Right ventricle myocardium superior (tissue), 1 donor: ENCODE measurements at regions not wholly inside any gene's neighbourhood (a gene's known extent, or its start where the extent isn't known, plus 50 kb on each side); places are given as distances from the start of the nearest gene placed in this dataset.
"Not testable (repeated sequence)": the region's sequence is repeated elsewhere in the genome, so short reads cannot be mapped to it uniquely, and the experiment has no call there.

Experiments used
- ATAC-seq: fragments of 200-7000 bp; cut with Tn5 transposase; one replicate; pipeline ENCODE4 v1.9.1; 2020; ENCODE audit warnings: mild to moderate bottlenecking; ENCODE audit not compliant: poor library complexity
- DNase-seq: peaks from one replicate; pipeline ENCODE4 v3.0.0-alpha.2; 2020
- intact Hi-C: fragments of 100-400 bp; cut with DNase I; formaldehyde crosslinking; loops from one replicate; pipeline ENCODE4 v1.11.2; 2022
- donor health status: DM: no; HTN: yes; CAD: no; lungs with severe emphysema.

- ATAC-seq (no peak), DNase-seq (no peak)
- intact Hi-C loops = no loop called here
These were observed 128.9 kb upstream of the SATB2 start for GRCh38 chr2:199586646-199587045.

GRCh38 chr2:199583676-199584075, 125.9 kb upstream of the SATB2 start:
- intact Hi-C loops = no loop called here
- ATAC-seq (no peak), DNase-seq (no peak)

- DNase-seq (no peak), ATAC-seq (peak; percentile 55)
- intact Hi-C loops = no loop called here
These were observed 124.2 kb upstream of the SATB2 start for GRCh38 chr2:199581935-199582360.

- intact Hi-C loops = no loop called here
These were observed 123.7 kb upstream of the SATB2 start for GRCh38 chr2:199581408-199581807.

GRCh38 chr2:199575416-199575815, 117.7 kb upstream of the SATB2 start:
- intact Hi-C loops = no loop called here
- ATAC-seq (no peak), DNase-seq (no peak)

More at GRCh38 chr2:199581408-199581807, 123.7 kb upstream of the SATB2 start:
- ATAC-seq = no peak
- no peak for DNase-seq

GRCh38 chr2:199572571-199572970, 114.8 kb upstream of the SATB2 start:
- no peak for DNase-seq
- intact Hi-C loops = no loop called here
- no peak for ATAC-seq

GRCh38 chr2:199570934-199571333, 113.2 kb upstream of the SATB2 start:
- DNase-seq = no peak
- ATAC-seq = no peak
- intact Hi-C loops = no loop called here

- intact Hi-C loops = no loop called here
- ATAC-seq (no peak), DNase-seq (no peak)
These were observed 111.6 kb upstream of the SATB2 start for GRCh38 chr2:199569336-199569735.

- DNase-seq (no peak), ATAC-seq (no peak)
- intact Hi-C loops = no loop called here
These were observed 100.4 kb upstream of the SATB2 start for GRCh38 chr2:199558156-199558555.

- intact Hi-C loops = no loop called here
- ATAC-seq (no peak), DNase-seq (no peak)
These were observed 99.0 kb upstream of the SATB2 start for GRCh38 chr2:199556527-199557285.

- ATAC-seq (no peak), DNase-seq (no peak)
- intact Hi-C loops = no loop called here
These were observed 96.3 kb upstream of the SATB2 start for GRCh38 chr2:199554026-199554425.

- ATAC-seq (no peak), DNase-seq (no peak)
- intact Hi-C loops = no loop called here
These were observed 94.4 kb upstream of the SATB2 start for GRCh38 chr2:199552141-199552540.

GRCh38 chr2:199543606-199544172, 86.0 kb upstream of the SATB2 start:
- ATAC-seq = no peak
- intact Hi-C loops = no loop called here
- DNase-seq = no peak

GRCh38 chr2:199535445-199536177, 77.9 kb upstream of the SATB2 start:
- no peak for DNase-seq
- intact Hi-C loops = no loop called here
- ATAC-seq = no peak

- DNase-seq, intact Hi-C loops, ATAC-seq: not testable (repeated sequence)
These were observed 76.1 kb upstream of the SATB2 start for GRCh38 chr2:199533873-199534272.

GRCh38 chr2:199527071-199527470, 69.3 kb upstream of the SATB2 start:
- no peak for DNase-seq
- intact Hi-C loops = no loop called here
- no peak for ATAC-seq

- intact Hi-C loops = no loop called here
- DNase-seq = no peak
- ATAC-seq = no peak
These were observed 67.2 kb upstream of the SATB2 start for GRCh38 chr2:199524689-199525574.

- ATAC-seq (no peak), DNase-seq (no peak)
- intact Hi-C loops = no loop called here
These were observed 51.7 kb upstream of the SATB2 start for GRCh38 chr2:199509403-199509802.
